GM23248 (cell line): ENCODE measurements at regions not wholly inside any gene's neighbourhood (a gene's known extent, or its start where the extent isn't known, plus 50 kb on each side); places are given as distances from the start of the nearest gene placed in this dataset.

Source experiments
- EZH2 ChIP-seq: fragments of 200-600 bp; sonication (generic); IDR thresholded peaks from 2 replicates; pipeline ENCODE4 v1.6.1; 2018; ENCODE audit warnings: antibody characterized with exemption, mild to moderate bottlenecking; ENCODE audit not compliant: insufficient read depth, poor library complexity, severe bottlenecking
- EZH2phosphoT487 ChIP-seq: fragments of 200-600 bp; sonication (generic); IDR thresholded peaks from 2 replicates; pipeline ENCODE4 v1.6.1; 2018; ENCODE audit warnings: antibody characterized with exemption, moderate library complexity, mild to moderate bottlenecking, low read depth; ENCODE audit not compliant: insufficient read depth

DNA sequence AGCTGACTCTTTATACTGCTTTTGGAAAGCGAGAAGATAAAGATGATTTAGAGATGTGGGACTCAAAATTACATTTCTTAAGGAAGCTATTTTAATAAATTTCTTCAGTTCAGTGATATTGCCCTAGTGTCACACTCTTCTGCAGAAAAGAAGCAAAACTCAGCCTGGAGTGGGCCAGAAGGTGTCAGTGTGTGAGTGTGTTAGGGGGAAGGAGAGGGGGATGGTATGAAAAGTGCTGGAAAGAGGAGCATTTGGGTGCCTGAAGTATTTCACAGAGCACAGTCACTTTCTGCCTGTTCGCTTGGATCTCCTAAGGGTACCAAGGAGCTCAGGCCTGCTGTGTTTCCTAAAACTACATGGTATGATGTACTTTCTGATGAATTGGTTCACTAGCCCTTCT lies 84.5 kb upstream of the FRY start:
- no peak for TF ChIP-seq EZH2phosphoT487
- TF ChIP-seq EZH2: no peak
